T47D (cell line): ENCODE measurements at regions not wholly inside any gene's neighbourhood (a gene's known extent, or its start where the extent isn't known, plus 50 kb on each side); places are given as distances from the start of the nearest gene placed in this dataset.
A peak's percentile ranks its signal among the peaks of the same experiment; 100 is the strongest.
"Not testable (repeated sequence)": the region's sequence is repeated elsewhere in the genome, so short reads cannot be mapped to it uniquely, and the experiment has no call there.

Experiments used
- DNase-seq, 2 experiments: peaks; one replicate each; pipeline versions ENCODE4 v3.0.0 to v3.0.0-alpha.2; 2011 to 2012; ENCODE audit warnings: low read depth in 1 of 2, low spot score in 1 of 2
- JUND ChIP-seq: IDR thresholded peaks from 2 replicates; pipeline ENCODE4 v1.6.1; 2012; ENCODE audit warnings: low read depth
- in situ Hi-C: cut with HindIII; loops from 2 replicates; pipeline ENCODE4 v1.10.0; 2016; ENCODE audit warnings: low sequenced_read_pairs, low pct_unique_long_range_greater_than_20kb

DNA sequence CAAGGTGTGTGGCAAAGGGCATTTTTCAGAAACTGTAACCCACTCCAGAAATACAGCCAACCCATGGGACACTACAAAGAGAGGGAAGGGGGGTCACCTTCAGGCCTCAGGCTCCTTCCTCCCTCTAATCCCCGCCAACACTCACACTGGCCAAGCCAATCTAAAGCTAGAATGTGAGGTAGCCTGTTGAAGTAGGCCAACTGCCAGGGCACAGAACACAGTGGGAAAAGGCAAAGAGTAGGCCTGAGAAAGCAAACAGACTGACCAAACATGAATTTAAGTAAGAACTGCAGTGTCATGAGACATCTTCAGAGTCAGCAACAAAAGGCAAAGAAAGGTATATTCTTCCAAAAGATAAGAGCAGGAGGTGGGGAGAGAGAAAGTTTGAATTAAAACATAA, 289.0 kb downstream of the HNRNPD start:
- DNase-seq = peak in 1 of 2 experiments; percentile 45
- in situ Hi-C loops = no loop called here
- TF ChIP-seq JUND = no peak

DNA sequence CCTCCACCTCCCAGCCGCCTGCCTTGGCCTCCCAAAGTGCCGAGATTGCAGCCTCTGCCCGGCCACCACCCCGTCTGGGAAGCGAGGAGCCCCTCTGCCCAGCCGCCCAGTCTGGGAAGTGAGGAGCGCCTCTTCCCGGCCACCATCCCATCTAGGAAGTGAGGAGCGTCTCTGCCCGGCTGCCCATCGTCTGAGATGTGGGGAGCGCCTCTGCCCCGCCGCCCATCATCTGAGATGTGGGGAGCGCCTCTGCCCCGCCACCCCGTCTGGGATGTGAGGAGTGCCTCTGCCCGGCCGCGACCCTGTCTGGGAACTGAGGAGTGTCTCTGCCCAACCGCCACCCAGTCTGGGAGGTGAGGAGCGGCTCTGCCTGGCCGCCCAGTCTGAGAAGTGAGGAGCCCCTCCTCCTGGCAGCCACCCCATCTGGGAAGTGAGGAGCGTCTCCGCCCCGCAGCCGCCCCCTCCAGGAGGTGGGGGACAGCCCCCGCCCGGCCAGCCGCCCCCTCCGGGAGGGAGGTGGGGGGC, 296.3 kb downstream of the HNRNPD start:
- in situ Hi-C loops, DNase-seq: not testable (repeated sequence)

GRCh38 chr4:82076809-82077208, 297.0 kb downstream of the HNRNPD start:
- TF ChIP-seq JUND = no peak
- DNase-seq = no peak
- in situ Hi-C loops = no loop called here

- in situ Hi-C loops = no loop called here
- no peak for DNase-seq
- no peak for TF ChIP-seq JUND
Measured at GRCh38 chr4:82076359-82076758, 297.4 kb downstream of the HNRNPD start.

- no peak for TF ChIP-seq JUND
Measured at GRCh38 chr4:82071951-82072350, 301.8 kb downstream of the HNRNPD start.

DNA sequence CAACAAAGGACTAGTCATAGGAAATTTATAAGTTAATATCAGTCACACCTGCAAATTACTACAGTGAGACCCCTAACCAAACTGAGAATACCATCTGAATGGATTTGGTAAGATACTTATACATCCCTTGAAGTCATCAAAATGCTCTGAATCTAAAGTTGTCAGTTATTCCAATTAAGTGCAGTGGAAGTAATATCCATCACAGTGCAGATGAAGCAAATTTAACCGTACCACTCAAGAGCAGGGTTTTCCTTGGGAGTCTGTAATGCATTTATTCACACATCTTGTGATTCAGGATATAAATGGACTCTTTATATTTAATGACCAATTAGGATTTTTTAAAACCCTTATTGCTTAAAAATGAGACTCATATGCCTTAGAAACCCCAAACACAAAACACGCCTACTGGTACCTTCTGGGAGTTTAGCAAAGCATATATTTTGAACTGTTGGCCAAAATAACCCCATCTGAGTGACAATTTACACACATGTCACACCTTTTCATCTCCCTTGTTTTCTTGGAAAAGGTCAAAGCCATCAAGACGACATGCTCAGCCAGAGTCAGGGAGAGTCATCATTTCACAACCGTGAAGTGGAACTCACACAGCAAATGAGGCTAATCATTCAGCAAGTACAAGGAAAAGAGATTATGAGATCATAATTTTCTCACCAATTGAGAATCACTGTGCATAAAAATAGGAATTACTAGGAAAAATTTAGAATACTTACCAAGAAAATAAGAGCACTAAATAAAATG, 303.7 kb downstream of the HNRNPD start:
- no peak for DNase-seq
- in situ Hi-C loops = no loop called here
- no peak for TF ChIP-seq JUND

More at GRCh38 chr4:82071951-82072350, 301.8 kb downstream of the HNRNPD start:
- no peak for DNase-seq
- in situ Hi-C loops = no loop called here

DNA sequence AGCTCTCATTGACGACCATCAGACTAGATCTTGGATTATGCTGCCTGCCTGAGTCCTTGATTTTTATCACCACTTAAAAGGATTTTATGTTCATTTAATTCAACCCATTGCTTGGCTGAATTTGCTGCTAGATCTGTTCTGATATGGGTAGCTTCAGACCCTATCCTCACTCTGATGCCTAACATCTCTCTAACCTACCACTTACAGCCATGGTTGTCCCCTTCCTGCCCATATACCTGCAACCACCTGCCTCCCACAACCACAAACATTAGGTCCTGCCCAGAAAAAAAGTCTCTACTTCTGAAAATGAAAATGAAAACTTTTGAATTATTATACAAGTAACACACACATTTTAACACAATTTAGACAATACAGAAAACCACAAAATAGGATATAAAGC, 310.8 kb downstream of the HNRNPD start:
- DNase-seq = no peak

DNA sequence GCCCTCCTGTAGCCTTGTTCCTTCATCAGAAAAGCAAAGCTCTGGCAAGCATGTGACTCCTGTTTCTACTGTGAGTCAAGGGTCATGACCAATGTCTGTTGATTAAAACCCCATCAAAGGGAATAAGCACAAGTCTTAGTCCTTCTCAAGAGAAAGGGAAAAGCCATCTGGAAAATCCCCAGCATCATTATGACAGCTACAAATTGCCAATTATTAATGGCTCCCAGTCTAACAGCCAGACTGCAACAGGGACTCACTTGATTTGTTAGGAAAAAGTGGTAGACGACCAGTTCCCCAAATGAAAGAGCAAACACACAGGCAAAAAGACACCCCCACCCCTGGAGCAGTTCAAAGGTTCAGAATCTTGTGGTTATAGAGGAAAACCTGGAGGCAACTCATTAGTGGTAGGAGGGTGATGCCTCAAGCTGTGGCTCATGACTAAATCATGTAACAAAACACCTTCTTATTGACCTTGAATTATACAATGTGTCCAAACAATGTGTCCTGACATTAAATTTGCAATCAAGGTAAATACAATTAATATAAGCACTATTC, 315.7 kb downstream of the HNRNPD start:
- no peak for DNase-seq
- TF ChIP-seq JUND = no peak
- in situ Hi-C loops = no loop called here

More for the DNA sequence above, 310.8 kb downstream of the HNRNPD start:
- no peak for TF ChIP-seq JUND
- in situ Hi-C loops = no loop called here

DNA sequence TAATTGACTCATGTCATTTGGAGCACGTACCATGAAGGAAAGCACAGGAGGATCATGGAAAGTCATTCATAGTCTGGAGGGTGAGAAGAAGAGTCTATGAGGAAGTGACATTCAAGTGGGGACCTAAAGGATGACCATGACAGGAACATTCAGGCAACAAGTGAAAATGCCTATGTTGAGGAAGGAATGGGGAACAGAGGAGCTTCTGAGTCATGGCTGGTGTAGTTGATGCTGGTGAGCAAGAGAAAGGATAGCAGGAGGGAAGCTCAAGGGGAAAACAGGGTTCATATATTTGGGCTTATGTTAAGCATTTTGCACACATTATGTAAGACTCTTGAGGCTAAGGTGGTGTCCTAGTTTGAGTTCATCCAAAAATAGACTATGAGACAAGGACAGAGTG, 318.6 kb downstream of the HNRNPD start:
- no peak for DNase-seq
- in situ Hi-C loops = no loop called here
- no peak for TF ChIP-seq JUND

DNA sequence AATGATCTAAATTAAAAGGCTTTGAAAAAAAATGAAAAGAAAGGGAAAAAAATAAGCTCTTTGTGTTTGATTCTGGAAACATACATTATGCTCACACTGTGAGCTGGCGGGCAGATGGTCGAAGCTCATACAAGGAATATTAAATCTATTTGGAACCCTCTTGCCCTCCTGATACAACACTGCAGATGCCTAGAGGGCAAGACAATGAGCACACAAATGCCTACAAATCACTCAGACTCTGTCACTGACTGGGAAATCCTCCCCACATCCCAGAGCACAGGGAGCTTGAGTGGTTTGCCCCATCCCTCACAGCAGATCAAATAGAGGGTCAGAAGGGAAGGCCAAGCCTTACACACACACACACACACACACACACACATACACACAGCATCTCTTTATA, 320.4 kb downstream of the HNRNPD start:
- DNase-seq = no peak
- no peak for TF ChIP-seq JUND

DNA sequence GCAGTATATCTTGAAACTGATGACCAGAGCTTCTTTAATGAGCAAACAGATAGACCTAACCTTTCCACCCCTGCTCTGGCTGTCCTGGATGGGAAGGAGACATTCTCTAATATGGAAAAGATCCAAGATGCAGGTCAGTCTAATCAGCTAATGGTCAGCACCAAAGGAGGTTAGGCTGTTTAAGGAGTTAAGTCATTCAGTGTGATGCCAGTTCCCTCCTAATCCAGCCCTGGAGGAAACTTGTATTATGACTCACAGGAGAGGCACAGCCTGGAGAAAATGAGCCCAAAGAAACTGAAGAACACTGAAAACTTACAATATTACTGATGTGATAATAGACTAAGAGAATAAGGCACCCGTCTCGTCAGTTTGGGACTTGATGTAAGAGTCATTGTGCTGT, 323.0 kb downstream of the HNRNPD start:
- in situ Hi-C loops = no loop called here
- TF ChIP-seq JUND = no peak
- no peak for DNase-seq

More for the DNA sequence above, 320.4 kb downstream of the HNRNPD start:
- in situ Hi-C loops = no loop called here

DNA sequence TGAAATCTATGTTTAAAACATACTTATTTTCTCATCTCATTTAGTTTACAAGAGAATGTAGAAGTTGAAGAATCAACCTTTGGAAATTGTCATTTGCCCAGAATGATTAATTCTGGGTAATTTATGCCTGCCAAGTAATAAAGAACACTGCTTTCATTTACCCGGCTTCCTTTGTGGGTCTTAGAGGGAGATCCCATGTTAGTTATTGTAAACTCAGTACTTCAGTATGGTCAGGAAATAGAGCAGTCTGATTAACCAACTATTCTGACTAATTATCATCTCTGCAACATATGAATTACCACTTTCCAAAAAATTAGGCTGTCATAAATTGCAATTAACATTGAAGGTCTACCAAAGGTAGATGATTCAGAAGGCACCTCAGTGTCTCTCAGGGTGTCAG, 324.5 kb downstream of the HNRNPD start:
- in situ Hi-C loops = no loop called here
- no peak for DNase-seq
- no peak for TF ChIP-seq JUND

- TF ChIP-seq JUND = no peak
- DNase-seq = no peak
- in situ Hi-C loops = no loop called here
Measured at GRCh38 chr4:82047731-82048130, 326.1 kb downstream of the HNRNPD start.
